HepG2 (cell line): ENCODE measurements at regions not wholly inside any gene's neighbourhood (a gene's known extent, or its start where the extent isn't known, plus 50 kb on each side); places are given as distances from the start of the nearest gene placed in this dataset.

Experiments used
- ATAC-seq: fragments of 200-7000 bp; cut with Tn5 transposase; 3 replicates; pipeline ENCODE4 v1.9.1; 2020; ENCODE audit warnings: mild to moderate bottlenecking, moderate library complexity
- BruUV-seq: library from RNA; stranded (reverse); fragments of 400-500 nt; replicated peaks from 2 replicates; lab custom pipeline; 2021; lab: Mats Ljungman, UMichigan
- CTCF ChIA-PET: fragments of 300-600 bp; formaldehyde crosslinking; extraction: SDS; loops from one replicate; lab custom pipeline; 2021; ENCODE audit warnings: low total read pairs, inconsistent platforms, low intra/inter-chr PET ratio; lab: Yijun Ruan, JAX
- POLR2A ChIA-PET: fragments of 350-600 bp; sonication (Branson Sonifier 250); formaldehyde crosslinking; loops from one replicate; lab custom pipeline; 2020; ENCODE audit warnings: antibody characterized with exemption, inconsistent platforms; lab: Yijun Ruan, JAX
- DNase-seq: peaks from one replicate; pipeline ENCODE4 v3.0.0-alpha.2; 2015; ENCODE audit warnings: low spot score
- FAIRE-seq: peaks from 3 replicates; lab custom pipeline; 2011; peaks lifted over from hg19 to GRCh38; lab: Jason Lieb, UNC
- H2AFZ ChIP-seq: one replicate; pipeline ENCODE4 v1.6.1; 2011; ENCODE audit warnings: low read length, inconsistent platforms
- H3K27ac ChIP-seq: fragments of 300-600 bp; 3 replicates; pipeline ENCODE4 v1.8.0; 2011; ENCODE audit warnings: mixed run types, mild to moderate bottlenecking, mixed read lengths, low read length, inconsistent platforms; ENCODE audit not compliant: insufficient read depth; ENCODE audit errors: extremely low read length
- H3K27me3 ChIP-seq, 2 experiments: fragments of 200-600 bp in 1 of 2; 2 replicates in 1 of 2; 3 replicates in 1 of 2; pipeline versions ENCODE4 v1.6.0 to v1.8.0; 2011; ENCODE audit warnings: low read length in 2 of 2, mild to moderate bottlenecking in 2 of 2, moderate library complexity in 2 of 2, inconsistent platforms in 1 of 2; ENCODE audit not compliant: insufficient read depth in 2 of 2, control insufficient read depth in 1 of 2
- H3K36me3 ChIP-seq, 2 experiments: fragments of 200-600 bp in 1 of 2; replicated peaks in 1 of 2; 2 replicates in 1 of 2; 3 replicates in 1 of 2; pipeline versions ENCODE4 v1.5.1 to v1.8.0; 2011; ENCODE audit warnings: low read length in 2 of 2, inconsistent platforms in 1 of 2; ENCODE audit not compliant: insufficient read depth in 2 of 2, control insufficient read depth in 1 of 2
- H3K4me1 ChIP-seq: 2 replicates; pipeline ENCODE4 v1.5.1; 2012; ENCODE audit warnings: low read length, inconsistent platforms; ENCODE audit not compliant: insufficient read depth
- H3K4me2 ChIP-seq: 2 replicates; pipeline ENCODE4 v1.6.0; 2011; ENCODE audit warnings: low read depth, low read length, inconsistent platforms
- H3K4me3 ChIP-seq, 3 experiments: fragments of 200-600 bp in 1 of 3; sonication (generic), shearing (Covaris generic) in 1 of 3; replicated peaks in 1 of 3; 2 replicates each; pipeline ENCODE4 v1.5.1; 2011 to 2016; ENCODE audit warnings: low read length in 3 of 3, inconsistent platforms in 2 of 3, low read depth in 2 of 3, mild to moderate bottlenecking in 2 of 3, control low read depth in 1 of 3, mixed read lengths in 1 of 3; ENCODE audit not compliant: insufficient read depth in 1 of 3
- H3K79me2 ChIP-seq: one replicate; pipeline ENCODE4 v1.6.1; 2011; ENCODE audit warnings: low read length, inconsistent platforms; ENCODE audit not compliant: insufficient read depth
- H3K9ac ChIP-seq: 2 replicates; pipeline ENCODE4 v1.6.0; 2011; ENCODE audit warnings: mild to moderate bottlenecking, low read depth, low read length, inconsistent platforms; ENCODE audit not compliant: insufficient read depth
- H3K9me3 ChIP-seq: 2 replicates; pipeline ENCODE4 v1.5.1; 2012; ENCODE audit warnings: mild to moderate bottlenecking, low read length
- H4K20me1 ChIP-seq: 2 replicates; pipeline ENCODE4 v1.6.0; 2011; ENCODE audit warnings: inconsistent platforms, mild to moderate bottlenecking, low read length, moderate library complexity; ENCODE audit not compliant: insufficient read depth
- KLF11 ChIP-seq: IDR thresholded peaks from 2 replicates; pipeline ENCODE4 v1.6.1; 2016; ENCODE audit warnings: missing compliant biosample characterization
- MTF1 ChIP-seq: sonication (generic); formaldehyde crosslinking; IDR thresholded peaks from 2 replicates; pipeline ENCODE4 v1.5.0; 2020; ENCODE audit warnings: missing genetic modification reagents
- NFYC ChIP-seq: IDR thresholded peaks from 2 replicates; pipeline ENCODE4 v1.6.1; 2016; ENCODE audit warnings: missing genetic modification reagents, missing compliant biosample characterization
- POLR2AphosphoS2 ChIP-seq: IDR thresholded peaks from 2 replicates; pipeline ENCODE4 v1.6.1; 2011; ENCODE audit warnings: low read depth, low read length, improper control_type of control experiment
- ZBTB20 ChIP-seq: sonication (generic); formaldehyde crosslinking; IDR thresholded peaks from 2 replicates; pipeline ENCODE4 v1.8.1; 2023; ENCODE audit warnings: missing genetic modification reagents, low read depth, mild to moderate bottlenecking, borderline replicate concordance
- ZNF17 ChIP-seq: sonication (generic); formaldehyde crosslinking; IDR thresholded peaks from 2 replicates; pipeline ENCODE4 v1.5.0; 2020; ENCODE audit warnings: mild to moderate bottlenecking, missing genetic modification reagents
- ZNF441 ChIP-seq: sonication (generic); formaldehyde crosslinking; IDR thresholded peaks from 2 replicates; pipeline ENCODE4 v1.7.0; 2021; ENCODE audit warnings: missing genetic modification reagents, borderline replicate concordance
- ZNF629 ChIP-seq: sonication (generic); formaldehyde crosslinking; conservative IDR thresholded peaks from 2 replicates; pipeline ENCODE4 v1.5.0; 2020; ENCODE audit warnings: missing genetic modification reagents
- ZNF777 ChIP-seq: sonication (generic); formaldehyde crosslinking; IDR thresholded peaks from 2 replicates; pipeline ENCODE4 v1.4.0; 2020; ENCODE audit warnings: missing genetic modification reagents
- WGBS: methylation state at CpG from one replicate; pipeline ENCODE4 v1.1.6; 2017; ENCODE audit warnings: low lambda C conversion rate; 5-methylcytosine and 5-hydroxymethylcytosine counted together
- in situ Hi-C: cut with HindIII; loops from 2 replicates; pipeline ENCODE4 v1.10.0; 2017; ENCODE audit warnings: low pct_unique_long_range_greater_than_20kb; ENCODE audit not compliant: extremely low pct_ligation_motif_present
- intact Hi-C: fragments of 100-400 bp; cut with micrococcal nuclease; formaldehyde crosslinking; loops from one replicate; pipeline ENCODE4 v1.10.0; 2022; ENCODE audit not compliant: unreplicated experiment
- TF ChIP-seq, protein P1 (sequence below): sonication (generic); formaldehyde crosslinking; IDR thresholded peaks from 2 replicates; pipeline ENCODE4 v1.4.0; 2020; ENCODE audit warnings: mild to moderate bottlenecking, missing genetic modification reagents
- TF ChIP-seq, protein P2 (sequence below): sonication (generic); formaldehyde crosslinking; IDR thresholded peaks from 2 replicates; pipeline ENCODE4 v1.8.0; 2022; ENCODE audit warnings: missing genetic modification reagents, mild to moderate bottlenecking, inconsistent platforms, borderline replicate concordance
- TF ChIP-seq, protein P3 (sequence below): sonication (generic); formaldehyde crosslinking; IDR thresholded peaks from 2 replicates; pipeline ENCODE4 v1.4.0; 2020; ENCODE audit warnings: missing genetic modification reagents, borderline replicate concordance

DNA sequence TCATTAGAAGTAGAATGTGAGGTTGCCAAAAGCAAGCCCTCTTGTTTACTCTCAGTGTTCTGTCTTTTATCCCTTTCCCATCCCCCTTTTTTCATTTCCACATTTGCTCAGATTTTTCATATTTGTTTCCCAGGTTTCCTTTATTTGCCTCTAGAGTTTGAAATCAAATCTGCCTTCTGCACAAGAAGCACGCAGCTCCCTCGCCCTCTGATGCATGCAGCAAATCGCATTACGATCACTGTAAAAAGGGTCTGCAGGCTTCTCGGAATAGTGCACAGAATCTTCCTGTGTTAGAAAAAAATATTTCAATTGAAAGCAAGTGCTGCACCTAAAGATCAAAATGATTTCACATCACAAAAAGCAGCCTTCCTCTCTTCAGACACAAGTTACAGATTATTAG, 129.0 kb downstream of the GPAM start:
- ChIA-PET CTCF (no interaction called here), POLR2A (no interaction called here)
- FAIRE-seq = no peak
- in situ Hi-C loops (no loop called here), intact Hi-C loops (no loop called here)
- no peak overlapping the region for H3K9ac ChIP-seq
- H3K9me3 ChIP-seq = no peaks in the 10 kb centered on the region
- H4K20me1 ChIP-seq = no peaks in the 10 kb centered on the region
- no TSS peak for BruUV-seq
- WGBS = 89% methylated on average over 5 of the region's 5 CpGs
- H3K79me2 ChIP-seq = no peaks in the 10 kb centered on the region
- no peaks in the 10 kb centered on the region for H3K36me3 ChIP-seq
- H3K27me3 ChIP-seq = no peaks in the 10 kb centered on the region
- H2AFZ ChIP-seq = no peak overlapping the region
- H3K4me3 ChIP-seq = no peak overlapping the region
- no peak overlapping the region for H3K27ac ChIP-seq
- peaks cover 10% of the 10 kb centered on the region for H3K4me1 ChIP-seq
- ATAC-seq = no peak
- no peak overlapping the region for H3K4me2 ChIP-seq
- DNase-seq = no peak
- no peak for TF ChIP-seq ZNF17 (CRISPR knock-in tag)
- TF ChIP-seq, protein P1, sequence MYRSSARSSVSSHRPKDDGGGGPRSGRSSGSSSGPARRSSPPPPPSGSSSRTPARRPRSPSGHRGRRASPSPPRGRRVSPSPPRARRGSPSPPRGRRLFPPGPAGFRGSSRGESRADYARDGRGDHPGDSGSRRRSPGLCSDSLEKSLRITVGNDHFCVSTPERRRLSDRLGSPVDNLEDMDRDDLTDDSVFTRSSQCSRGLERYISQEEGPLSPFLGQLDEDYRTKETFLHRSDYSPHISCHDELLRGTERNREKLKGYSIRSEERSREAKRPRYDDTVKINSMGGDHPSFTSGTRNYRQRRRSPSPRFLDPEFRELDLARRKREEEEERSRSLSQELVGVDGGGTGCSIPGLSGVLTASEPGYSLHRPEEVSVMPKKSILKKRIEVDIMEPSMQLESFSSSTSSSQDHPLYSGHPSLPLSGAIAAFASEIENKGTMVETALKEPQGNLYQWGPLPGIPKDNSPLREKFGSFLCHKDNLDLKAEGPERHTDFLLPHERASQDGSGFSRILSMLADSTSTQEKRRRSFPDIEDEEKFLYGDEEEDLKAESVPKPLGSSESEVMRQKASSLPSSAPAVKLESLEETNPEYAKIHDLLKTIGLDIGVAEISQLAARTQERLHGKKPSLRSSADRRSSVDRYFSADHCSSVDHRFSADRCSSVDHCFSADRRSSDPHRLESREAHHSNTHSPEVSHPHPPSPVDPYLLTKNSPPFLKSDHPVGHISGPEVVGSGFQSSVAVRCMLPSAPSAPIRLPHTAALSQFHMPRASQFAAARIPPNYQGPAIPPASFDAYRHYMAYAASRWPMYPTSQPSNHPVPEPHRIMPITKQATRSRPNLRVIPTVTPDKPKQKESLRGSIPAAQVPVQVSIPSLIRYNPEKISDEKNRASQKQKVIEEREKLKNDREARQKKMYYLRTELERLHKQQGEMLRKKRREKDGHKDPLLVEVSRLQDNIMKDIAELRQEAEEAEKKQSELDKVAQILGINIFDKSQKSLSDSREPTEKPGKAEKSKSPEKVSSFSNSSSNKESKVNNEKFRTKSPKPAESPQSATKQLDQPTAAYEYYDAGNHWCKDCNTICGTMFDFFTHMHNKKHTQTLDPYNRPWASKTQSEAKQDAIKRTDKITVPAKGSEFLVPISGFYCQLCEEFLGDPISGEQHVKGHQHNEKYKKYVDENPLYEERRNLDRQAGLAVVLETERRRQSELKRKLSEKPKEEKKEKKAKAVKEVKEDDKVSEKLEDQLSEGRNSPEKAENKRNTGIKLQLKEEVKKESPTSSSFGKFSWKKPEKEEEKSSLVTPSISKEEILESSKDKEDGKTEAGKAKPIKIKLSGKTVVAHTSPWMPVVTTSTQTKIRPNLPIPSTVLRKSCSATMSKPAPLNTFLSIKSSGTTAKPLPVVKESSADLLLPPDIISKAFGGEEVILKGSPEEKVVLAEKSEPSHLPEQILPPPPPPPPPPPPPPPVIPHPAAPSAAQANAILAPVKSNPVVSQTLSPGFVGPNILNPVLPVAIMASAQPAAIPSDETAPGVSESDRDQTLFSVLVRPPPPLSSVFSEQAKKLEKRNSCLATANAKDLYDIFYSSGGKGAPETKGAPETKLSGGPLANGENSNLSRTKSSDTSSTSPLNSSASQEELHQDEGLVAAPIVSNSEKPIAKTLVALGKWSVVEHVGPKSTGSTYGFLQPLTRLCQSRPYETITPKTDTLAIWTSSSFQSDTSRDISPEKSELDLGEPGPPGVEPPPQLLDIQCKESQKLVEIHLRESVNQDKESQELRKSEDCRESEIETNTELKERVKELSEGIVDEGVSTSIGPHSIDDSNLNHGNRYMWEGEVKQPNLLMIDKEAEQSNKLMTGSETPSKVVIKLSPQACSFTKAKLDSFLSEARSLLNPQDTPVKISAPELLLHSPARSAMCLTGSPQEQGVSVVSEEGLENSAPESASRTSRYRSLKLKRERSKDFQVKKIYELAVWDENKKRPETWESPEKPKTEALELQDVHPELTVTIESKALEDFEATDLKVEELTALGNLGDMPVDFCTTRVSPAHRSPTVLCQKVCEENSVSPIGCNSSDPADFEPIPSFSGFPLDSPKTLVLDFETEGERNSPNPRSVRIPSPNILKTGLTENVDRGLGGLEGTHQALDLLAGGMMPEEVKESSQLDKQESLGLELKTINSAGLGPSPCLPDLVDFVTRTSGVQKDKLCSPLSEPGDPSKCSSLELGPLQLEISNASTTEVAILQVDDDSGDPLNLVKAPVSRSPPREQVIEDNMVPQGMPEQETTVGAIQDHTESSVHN (CRISPR knock-in tag) = no peak
- no peak for TF ChIP-seq NFYC (CRISPR knock-in tag)
- TF ChIP-seq, protein P2, sequence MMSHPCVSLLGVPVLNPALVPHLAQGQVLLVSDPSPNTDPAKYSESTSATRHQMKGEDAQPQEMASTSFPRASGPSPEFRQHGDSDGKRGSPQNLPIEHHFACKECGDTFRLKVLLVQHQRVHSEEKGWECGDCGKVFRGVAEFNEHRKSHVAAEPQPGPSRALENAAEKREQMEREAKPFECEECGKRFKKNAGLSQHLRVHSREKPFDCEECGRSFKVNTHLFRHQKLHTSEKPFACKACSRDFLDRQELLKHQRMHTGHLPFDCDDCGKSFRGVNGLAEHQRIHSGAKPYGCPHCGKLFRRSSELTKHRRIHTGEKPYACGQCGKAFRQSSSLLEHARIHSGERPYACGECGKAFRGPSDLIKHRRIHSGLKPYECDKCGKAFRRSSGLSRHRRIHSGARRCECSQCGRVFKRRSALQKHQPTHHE = no peak
- TF ChIP-seq, protein P3, sequence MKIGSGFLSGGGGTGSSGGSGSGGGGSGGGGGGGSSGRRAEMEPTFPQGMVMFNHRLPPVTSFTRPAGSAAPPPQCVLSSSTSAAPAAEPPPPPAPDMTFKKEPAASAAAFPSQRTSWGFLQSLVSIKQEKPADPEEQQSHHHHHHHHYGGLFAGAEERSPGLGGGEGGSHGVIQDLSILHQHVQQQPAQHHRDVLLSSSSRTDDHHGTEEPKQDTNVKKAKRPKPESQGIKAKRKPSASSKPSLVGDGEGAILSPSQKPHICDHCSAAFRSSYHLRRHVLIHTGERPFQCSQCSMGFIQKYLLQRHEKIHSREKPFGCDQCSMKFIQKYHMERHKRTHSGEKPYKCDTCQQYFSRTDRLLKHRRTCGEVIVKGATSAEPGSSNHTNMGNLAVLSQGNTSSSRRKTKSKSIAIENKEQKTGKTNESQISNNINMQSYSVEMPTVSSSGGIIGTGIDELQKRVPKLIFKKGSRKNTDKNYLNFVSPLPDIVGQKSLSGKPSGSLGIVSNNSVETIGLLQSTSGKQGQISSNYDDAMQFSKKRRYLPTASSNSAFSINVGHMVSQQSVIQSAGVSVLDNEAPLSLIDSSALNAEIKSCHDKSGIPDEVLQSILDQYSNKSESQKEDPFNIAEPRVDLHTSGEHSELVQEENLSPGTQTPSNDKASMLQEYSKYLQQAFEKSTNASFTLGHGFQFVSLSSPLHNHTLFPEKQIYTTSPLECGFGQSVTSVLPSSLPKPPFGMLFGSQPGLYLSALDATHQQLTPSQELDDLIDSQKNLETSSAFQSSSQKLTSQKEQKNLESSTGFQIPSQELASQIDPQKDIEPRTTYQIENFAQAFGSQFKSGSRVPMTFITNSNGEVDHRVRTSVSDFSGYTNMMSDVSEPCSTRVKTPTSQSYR (CRISPR knock-in tag) = no peak
- no peak for TF ChIP-seq ZNF629 (CRISPR knock-in tag)
- TF ChIP-seq ZNF777 (CRISPR knock-in tag) = no peak
- TF ChIP-seq ZBTB20 (CRISPR knock-in tag) = no peak
- TF ChIP-seq ZNF441 = no peak
- no peak for TF ChIP-seq KLF11
- TF ChIP-seq MTF1 (CRISPR knock-in tag) = no peak
- no peak for TF ChIP-seq POLR2AphosphoS2
